ENCODE measurements at regions not wholly inside any gene's neighbourhood (a gene's known extent, or its start where the extent isn't known, plus 50 kb on each side); places are given as distances from the start of the nearest gene placed in this dataset.

DNA sequence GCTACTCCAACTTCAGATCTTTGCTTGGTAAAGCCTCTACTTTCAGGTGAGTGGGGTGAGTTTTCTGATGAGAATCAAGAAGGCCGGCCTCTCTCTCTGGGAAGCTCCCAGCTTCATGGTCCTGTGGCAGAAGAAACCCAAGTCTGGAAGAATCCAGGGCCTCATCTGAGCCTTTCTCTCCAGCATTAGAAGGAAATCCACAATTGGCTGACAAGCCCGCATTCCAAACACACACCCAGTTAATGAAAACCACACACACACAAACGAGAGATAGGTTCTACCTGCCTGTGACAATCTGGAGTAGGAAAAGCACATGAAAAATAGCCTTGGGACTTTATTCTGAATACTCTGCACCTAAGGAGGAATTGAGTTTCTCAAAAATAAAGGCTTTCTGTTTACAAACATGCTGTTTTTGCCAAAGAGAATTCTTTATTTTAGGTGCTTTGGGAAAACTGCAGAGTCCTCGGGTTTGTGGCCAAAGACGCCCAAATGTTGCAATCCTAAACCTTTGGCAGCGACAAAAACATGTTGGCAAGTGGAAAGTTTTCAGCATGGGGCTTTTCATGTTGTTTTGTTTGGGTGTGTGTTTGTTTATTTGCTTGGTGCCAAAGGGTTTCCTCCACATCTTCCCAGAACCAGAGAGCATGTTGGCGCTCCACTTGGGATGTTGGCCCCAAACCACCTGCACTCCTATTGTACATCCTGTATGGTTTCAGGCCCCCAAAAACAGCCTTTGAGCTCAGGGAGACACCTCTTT, 216.2 kb downstream of the SETD4 start:
- DNase-seq (ENCODE audit: low spot score), result no peak

DNA sequence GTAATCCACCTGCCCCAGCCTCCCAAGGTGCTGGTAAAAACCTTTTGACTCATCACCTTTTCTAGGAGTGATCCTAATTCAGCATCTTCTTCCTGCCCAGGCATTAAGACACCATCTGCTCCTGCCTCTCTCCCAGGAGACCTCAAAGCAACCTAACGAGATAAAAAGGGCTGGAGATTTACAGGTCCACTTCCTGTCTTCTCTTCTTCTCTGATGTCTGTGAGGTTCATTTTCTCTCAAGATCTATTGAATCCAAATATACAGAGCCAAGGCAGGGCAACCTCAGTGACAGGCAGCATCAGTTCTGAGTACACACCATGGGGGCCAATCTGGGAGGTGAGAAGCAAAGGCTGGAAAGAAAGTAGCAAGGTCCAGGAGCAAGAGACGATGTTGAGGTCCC, 219.4 kb downstream of the SETD4 start:
- DNase-seq (ENCODE audit: low spot score), result no peak

DNA sequence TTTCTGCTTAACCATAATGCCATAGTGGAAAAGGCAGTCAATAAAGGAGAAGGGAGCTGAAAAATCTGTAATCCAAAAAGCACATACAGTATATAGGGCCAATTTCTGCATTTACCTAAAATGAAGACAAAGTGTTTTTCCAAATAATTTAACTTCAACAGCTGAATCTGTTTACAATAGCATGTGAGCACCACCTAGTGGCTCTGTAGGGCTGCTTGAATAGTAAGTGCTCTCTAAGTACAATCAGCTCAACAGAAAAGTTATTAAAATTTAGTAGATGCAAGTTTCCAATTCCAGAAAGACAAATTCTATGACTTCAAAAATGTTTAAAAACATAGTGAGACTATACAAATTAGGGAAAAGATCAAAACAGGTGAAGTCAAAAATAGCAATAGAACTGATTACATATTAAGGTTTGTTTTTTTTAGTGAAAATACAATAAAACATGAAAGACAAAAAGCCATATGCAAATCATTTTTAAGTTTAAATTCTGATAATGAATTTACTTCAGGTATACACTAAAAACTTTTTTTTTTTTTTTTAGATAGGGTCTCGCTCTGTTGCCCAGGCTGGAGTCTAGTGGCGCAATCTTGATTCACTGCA, 220.0 kb downstream of the SETD4 start:
- peak; percentile 67 for DNase-seq (ENCODE audit: low spot score)

DNA sequence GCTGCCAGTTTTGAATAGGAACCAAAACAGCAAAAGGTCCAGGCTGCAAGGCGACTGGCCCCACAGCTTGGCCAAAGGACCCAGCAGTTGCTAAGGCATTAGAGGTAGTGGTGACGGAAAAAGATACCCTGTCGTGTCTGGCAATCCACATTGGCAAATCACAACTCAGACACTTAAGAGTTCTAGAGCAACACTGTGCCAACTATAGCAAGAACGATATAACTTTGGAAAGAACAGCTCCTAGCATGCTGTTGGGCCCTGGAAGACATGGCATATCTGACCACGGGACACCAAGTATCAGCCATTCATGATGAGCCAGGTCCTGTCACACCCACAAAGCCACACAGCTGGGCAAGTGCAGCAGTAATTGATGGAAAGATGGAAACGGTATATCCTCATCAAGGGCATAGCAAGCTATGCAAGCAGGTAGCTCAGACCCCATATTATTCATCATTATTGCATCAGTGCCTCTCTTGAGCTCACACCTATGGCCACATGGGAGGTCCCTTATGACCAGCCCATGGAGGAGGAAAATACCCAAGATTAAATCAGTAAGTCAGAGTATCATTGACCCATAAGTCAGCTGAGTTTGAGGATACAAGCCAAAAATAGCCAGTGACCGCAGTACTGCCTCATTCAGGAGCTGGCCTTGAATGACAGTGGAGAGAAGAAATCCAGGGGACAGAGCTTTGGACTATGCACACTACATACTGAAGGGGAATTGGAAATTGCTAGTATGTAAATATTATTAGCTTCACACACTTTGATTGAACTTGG, 221.2 kb downstream of the SETD4 start:
- no peak for DNase-seq (ENCODE audit: low spot score)

DNA sequence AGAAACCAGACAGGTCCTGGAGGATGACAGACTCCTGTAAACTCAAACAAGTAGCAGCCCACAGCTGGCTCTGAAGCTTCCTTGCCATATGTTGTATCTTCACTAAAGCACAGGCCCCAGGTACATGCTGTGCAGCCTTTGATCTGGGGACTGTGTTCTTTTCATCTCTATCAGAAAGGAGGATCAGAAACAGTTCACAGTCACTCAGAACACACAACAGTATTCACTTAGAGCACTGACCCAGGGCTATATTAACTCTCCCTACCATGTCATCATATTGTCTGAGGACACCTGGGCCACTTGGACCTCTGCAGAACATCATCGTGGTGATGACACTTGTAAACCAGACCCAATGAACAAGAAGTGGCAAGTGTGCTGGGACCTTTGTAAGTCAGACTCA, 222.0 kb downstream of the SETD4 start:
- no peak for DNase-seq (ENCODE audit: low spot score)

DNA sequence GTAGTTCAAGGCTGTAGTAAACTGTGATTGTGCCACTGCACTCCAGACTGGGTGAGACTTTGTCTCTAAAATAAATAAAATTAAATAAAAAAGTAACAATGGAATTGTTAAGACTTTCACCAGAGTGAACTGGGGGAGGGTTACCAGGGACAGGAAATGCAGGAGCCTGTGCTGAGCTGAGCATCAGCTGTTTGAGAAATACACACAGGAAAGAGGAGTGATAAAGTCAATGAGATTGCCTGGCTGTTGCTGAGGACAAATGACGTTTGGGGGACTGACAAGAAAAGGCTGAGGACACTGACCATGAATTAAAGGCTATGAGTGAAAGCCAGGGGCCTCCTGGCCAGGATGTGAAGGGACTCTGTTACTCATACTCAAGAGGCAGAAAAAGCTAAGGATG, 226.3 kb downstream of the SETD4 start:
- no peak for DNase-seq (ENCODE audit: low spot score)

DNA sequence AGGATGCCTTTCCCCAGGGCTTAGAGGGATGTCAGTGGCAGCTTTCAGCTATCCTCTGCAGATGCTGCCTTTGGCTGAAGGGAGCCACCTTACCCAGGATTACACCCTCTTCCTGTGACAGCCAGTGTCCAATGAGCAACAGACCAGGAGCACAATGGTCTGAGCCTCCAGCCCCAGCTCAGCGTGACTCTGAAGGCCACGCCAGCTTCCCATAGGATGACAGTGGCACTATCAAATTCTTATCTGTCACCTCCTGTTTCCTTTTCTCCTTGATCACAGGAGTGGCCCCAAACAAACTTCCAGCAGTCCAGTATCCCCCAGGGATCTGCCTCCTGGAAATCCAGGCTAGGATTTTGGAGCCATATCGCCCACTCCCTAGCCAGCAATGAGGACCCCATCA, 226.9 kb downstream of the SETD4 start:
- no peak for DNase-seq (ENCODE audit: low spot score)

DNA sequence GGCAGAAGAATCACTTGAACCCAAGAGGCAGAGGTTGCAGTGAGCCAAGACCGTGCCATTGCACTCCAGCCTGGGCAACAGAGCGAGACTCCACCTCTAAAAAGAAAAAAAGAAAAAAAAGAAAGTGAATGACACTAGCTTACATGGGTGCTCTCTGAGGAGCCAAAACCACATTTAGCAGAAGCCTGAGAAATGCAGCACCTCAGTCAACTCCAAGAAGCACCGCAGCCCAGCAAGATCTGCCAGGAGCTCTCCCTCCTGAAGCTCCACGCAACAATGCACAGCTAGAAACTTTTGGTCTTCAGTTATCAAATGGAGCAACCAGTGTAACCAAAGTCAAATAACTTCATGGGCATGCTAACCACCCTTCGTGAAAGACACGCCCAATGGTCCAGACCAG, 229.1 kb downstream of the SETD4 start:
- DNase-seq (ENCODE audit: low spot score), result no peak

DNA sequence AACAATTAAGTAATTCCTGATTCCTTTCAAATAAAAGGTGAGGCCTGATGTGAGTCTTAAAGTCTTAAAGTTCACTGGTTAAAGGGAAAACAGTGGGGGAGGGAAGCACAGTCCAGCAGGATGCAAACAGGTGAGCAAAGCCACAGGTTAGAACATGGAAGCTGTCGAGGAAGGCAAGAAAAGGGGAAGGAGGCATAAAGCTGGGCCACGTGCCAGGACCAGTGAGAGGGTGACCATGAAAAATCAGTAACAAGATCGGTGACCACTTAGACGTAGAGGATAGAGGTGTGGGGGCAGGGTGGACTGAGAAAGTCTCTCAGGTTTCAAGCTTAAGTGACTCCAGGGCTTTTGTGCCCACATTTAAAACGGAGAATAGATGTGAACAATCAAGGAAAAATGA, 231.3 kb downstream of the SETD4 start:
- no peak for DNase-seq (ENCODE audit: low spot score)

DNA sequence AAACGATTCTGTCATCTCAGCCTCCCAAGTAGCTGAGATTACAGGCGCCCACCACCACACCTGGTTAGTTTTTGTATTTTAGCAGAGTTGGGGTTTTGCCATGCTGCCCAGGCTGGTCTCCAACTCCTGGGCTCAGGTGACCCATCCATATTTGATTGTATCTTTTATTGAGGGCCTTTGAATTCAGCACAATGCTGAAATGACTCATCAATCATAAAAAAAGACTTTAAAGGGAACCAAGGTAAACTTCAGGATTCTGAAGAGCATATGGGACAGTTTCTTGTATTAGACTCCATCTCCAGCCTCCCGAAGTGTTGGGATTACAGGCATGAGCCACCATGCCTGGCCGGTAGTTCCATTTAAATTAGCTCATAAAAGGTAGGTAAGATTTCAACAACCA, 232.2 kb downstream of the SETD4 start:
- DNase-seq (ENCODE audit: low spot score), result no peak

DNA sequence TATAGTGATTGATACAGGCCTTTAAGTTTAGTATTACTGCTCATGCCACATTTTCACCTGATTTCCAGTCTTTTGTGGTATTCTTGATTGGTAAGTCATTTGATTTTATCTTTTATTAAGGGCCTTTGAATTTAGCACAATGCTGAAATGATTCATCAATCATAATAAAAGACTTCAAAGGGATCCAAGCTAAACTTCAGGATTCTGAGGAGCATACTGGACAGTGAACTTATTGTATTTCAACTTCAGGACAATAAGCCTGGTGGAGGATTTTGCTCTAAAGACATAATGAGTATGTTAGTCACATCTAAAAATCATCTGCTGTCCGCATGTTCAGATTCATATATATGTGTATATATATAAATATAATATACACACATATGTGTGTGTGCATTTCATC, 233.3 kb downstream of the SETD4 start:
- no peak for DNase-seq (ENCODE audit: low spot score)

DNA sequence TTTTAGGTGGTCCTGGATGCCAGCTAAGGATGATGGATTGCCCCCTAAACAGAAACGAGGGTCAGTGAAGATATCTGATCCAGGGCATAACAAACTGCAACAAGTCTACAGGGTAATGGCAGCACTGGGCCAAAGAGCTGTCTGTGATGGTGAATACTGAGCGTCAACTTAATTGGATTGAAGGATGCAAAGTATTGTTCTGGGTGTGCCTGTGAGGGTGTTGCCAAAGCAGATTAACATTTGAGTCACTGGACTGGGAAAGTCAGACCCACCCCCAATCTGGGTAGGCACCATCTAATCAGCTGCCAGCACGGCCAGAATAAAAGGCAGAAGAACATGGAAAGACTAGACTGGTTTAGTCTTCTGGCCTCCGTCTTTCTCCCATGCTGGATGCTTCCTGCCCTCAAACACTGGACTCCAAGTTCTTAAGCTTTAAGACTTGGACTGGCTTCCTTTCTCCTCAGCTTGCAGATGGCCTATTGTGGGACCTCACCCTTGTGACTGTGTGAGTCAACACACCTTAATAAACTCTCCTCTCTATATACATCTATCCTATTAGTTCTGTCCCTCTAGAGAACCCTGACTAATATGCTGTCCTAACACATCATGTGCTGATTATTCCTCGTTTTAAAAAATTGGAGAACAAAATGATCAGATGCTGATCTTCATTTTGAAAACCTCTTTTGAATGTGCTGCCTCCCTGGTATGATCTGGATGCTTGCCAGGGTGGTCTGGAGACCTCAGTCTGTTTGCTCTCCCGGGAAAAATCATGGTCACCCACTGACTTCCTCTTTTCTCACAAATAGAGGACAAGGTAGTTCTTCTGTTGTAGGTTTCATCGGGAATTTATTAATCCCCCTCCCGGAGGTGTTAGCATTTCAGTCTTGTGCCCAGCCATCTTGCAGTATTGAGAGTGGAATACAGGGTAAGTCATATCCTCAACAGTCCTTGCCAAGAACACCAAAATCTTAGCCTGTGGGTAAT, 234.7 kb downstream of the SETD4 start:
- no peak for DNase-seq (ENCODE audit: low spot score)

DNA sequence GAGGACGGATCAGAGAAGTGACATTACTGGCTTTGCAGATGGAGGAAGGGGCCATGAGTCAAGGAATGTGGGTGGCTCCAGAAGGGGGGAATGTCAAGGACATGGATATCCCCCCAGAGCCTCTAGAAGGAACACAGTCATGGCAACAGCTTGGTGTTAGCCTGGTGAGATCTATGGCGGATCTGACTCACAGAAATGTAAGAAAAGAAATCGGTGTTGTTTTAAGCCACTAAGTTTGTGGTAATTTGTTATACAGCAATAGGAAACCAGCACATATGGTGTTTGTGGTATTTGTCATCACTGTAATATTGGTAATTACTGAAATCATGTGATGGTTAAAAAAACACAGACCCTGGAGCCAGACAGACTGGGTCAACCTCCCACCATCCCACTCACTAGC, 236.2 kb downstream of the SETD4 start:
- DNase-seq (ENCODE audit: low spot score), result no peak

DNA sequence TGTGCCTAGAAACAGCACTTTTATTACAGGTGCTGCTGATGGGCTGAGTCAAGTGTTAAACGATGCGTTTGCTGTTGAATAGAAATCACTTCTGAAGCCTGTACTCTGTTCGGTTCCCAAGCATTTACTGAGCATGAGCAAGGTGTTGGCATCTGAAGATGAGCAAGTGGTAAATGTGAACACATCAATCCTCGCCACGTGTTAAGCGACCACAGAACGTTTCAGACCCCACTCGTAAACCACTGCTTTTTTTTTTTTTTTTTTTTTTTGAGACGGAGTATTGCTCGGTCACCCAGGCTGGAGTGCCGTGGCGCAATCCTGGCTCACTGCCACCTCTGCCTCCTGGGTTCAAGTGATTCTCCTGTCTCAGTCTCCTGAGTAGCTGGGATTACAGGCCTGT, 241.2 kb downstream of the SETD4 start:
- no peak for DNase-seq (ENCODE audit: low spot score)

DNA sequence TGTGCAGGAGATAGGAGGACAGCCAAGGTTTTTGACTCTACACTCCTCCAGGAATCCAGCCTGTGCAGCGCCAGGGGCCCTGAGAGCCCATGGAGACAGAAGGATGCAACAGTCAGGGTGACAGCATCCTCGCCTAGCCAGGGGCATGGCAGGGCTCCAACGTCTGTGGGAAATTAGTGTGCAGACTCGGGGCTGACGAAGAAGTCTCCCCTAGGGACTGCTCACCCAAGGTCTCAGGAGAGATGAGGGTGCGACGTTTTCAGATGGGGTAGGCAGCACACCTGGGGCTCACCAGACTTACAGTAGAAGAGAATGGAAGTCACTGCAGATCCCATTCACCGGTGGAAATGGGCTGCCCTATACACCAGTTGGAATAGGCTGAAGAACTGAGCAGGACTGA, 241.7 kb downstream of the SETD4 start:
- DNase-seq (ENCODE audit: low spot score), result no peak

DNA sequence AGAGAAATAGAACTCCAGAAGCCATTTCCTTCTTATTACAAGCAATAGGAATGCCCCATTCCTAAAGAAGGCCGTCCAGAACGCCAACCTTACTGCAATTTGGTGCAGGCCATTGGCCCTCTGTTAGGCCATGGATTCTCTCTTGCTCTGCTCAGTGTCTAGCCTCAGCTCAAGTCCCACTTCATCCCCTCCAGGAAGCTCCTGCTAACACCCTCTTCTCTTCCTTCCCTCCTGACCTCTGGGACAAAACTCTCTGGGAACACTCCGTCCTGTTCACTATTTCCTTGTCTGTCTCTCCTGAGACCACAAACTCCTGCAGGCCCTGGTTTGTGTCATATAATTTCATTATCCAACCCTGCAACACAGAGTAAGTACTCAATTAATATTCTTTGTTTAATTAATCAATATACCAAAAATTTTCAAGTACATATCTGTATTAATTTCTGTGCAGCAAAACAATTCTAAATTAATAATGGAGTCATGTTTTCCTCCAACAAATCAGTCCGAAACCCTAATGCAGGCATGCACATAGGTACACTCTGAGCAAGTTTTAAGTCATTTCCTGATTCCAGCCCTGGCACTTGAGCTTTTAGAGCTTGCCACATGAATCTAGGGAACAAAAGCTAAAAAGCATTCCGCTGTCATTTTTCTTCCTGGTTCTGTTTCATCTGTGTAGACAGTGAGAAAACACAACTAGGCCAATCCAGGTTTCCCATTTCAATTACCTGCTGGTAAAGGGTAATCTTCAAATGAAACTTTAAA, 245.3 kb downstream of the SETD4 start:
- no peak for DNase-seq (ENCODE audit: low spot score)

DNA sequence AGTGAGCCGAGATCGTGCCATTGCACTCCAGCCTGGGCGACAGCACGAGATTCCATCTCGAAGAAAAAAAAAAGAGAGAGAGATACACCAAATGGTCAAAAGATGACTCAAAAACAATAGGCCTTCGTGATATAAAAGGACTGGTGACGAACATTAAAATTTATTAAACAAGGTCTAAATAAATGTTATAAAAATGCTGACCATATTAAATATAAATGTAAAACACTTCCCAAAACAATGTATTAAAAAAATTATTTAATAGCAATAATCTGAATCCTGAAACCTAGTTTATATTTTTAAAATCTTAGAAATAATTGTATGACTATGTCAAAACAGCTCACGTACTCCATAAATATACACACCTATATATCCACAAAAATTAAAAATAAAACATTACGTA, 247.6 kb downstream of the SETD4 start:
- no peak for DNase-seq (ENCODE audit: low spot score)

DNA sequence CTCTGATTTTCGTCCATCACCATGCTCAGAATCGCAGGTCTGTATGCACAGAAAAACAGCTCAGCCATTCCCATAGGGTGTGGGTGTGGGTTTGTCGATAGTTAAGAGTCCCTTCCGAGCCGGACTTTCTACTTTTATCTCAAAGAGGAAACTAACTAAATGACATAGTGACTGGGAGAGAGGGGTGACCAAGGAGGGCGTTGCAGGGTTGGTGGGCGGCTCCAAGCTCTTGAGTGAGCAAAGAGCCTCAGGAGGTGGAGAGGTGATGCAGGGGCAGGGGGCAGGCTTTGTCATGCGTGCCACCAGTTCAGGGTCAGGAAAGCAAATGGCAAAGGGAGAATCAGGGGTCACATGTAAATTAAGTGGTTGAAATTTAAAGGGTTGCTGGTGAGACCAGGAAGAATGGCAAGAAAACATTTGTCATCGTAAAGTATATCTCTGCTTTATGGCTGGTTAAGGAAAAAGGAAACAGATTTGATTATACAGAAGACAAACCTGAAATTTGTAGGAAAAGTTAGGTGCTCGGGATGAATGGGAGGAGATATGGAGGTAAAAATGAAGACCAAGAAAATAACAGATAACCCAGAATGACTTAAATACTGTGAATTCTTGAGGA, 249.0 kb downstream of the SETD4 start:
- DNase-seq (ENCODE audit: low spot score), result no peak

DNA sequence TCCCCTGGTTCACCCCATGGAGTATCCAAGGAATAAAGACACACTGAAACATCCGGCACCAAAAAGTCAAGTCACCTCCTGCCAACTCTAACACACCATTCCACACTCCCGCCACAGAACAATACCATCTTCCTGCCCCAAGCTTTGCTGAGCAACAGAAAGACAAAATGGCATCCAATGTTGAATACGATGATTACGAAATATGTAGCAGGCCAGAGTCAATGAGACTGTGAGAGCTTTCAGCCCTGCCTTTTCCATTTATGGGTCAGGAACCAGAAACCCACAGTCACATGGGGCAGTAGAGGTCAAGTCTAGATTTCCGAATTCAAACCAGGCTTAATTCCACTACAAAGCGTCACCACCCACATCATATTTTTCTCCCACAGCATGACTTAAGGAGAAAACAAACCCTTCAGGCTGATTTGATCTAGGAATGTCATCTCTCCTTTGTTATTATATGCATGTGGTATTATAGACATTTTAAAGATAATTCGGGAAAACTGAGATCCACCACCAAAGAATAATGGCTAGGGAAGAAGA, 249.8 kb downstream of the SETD4 start:
- no peak for DNase-seq (ENCODE audit: low spot score)

DNA sequence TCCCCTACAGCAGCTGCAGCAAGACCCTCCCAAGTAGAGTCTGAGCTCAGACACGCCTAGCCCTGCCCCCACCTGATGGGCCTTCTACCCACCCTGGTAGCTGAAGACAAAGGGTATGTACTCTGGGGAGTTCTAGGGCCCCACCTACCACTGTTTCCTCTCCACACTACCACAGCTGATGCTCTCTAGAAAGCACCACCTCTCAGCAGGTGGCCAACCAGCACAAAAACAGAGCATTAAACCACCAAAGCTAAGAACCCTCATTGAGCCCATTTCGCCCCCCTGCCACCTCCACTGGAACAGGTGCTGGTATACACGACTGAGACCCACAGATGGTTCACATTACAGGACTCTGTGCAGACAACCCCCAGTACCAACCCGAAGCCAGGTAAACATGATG, 258.9 kb downstream of the SETD4 start:
- no peak for DNase-seq (ENCODE audit: low spot score)
